AG09309 (cell line): ENCODE measurements at regions not wholly inside any gene's neighbourhood (a gene's known extent, or its start where the extent isn't known, plus 50 kb on each side); places are given as distances from the start of the nearest gene placed in this dataset.

ENCODE experiments used
- DNase-seq: peaks from one replicate; pipeline ENCODE4 v3.0.0-alpha.2; 2010; ENCODE audit warnings: low read depth
- H3K4me3 ChIP-seq: 2 replicates; pipeline ENCODE4 v1.5.1; 2011; ENCODE audit warnings: mild to moderate bottlenecking, low read depth, low read length, moderate library complexity; ENCODE audit not compliant: control insufficient read depth
- CTCF ChIP-seq: IDR thresholded peaks from 2 replicates; pipeline ENCODE4 v1.5.1; 2011; ENCODE audit warnings: mild to moderate bottlenecking, low read depth, low read length, inconsistent platforms; ENCODE audit not compliant: insufficient read depth, control insufficient read depth; ENCODE audit errors: missing control alignments

- no peak for DNase-seq
- no peak overlapping the region for H3K4me3 ChIP-seq
- TF ChIP-seq CTCF: no peak
Measured at GRCh38 chr13:47621931-47622330, 379.1 kb downstream of the SUCLA2 start.

GRCh38 chr13:47611664-47612288 is 389.3 kb downstream of the SUCLA2 start:
- TF ChIP-seq CTCF: no peak
- DNase-seq: no peak

DNA sequence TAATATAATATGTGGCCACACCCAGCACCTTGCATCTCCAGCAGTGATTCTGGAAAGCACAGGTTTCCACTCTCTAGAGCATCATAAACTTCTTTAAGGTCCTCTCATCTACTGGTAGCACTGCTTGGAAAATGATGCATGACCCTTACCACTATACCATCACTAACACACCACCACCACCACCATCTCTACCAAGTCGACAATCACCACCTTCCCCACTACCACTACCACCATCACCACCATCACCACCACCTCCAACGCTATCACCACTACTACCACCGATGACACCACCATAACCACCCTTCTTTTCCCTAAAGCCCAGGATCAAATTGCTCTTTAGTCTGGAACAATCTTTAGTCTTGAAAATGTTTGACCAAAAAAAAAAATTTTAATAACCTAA is 390.4 kb downstream of the SUCLA2 start:
- no peak overlapping the region for H3K4me3 ChIP-seq
- TF ChIP-seq CTCF: no peak
- no peak for DNase-seq

More at GRCh38 chr13:47611664-47612288, 389.3 kb downstream of the SUCLA2 start:
- H3K4me3 ChIP-seq: no peak overlapping the region

- no peak for TF ChIP-seq CTCF
- DNase-seq: no peak
- no peak overlapping the region for H3K4me3 ChIP-seq
Measured at GRCh38 chr13:47603365-47603764, 397.7 kb downstream of the SUCLA2 start.

DNA sequence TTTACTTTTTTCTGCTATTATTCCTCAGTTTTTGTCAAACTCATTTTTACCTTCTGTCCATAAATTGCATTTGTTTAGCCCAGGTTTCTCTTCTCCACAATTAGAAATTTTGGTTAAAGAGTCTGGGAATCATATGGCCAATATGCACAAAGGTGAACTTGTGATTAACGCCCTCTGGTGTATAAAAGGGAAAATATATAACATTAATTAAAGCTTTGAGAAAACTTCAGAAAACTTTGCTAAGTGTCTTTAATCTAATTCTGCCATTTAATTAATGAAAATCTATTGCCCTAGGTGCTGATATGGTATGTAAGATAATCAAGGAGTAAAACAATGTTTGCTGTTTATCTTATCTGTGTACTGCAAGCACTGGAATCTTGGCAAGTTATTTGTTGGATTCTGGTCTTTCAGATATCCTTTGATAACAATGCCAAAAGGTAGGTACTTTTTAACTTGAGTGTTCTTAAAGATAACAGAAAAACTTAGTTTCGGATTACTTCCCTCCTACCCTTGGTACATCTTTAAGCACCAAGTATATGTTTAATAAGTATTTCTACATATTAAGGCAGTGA is 402.6 kb downstream of the SUCLA2 start:
- no peak for DNase-seq
- H3K4me3 ChIP-seq: no peak overlapping the region
- peak; percentile 30 for TF ChIP-seq CTCF

GRCh38 chr13:47594833-47595232 is 406.2 kb downstream of the SUCLA2 start:
- no peak for DNase-seq
- no peak overlapping the region for H3K4me3 ChIP-seq
- peak; percentile 10 for TF ChIP-seq CTCF
